ENCODE measurements at regions not wholly inside any gene's neighbourhood (a gene's known extent, or its start where the extent isn't known, plus 50 kb on each side); places are given as distances from the start of the nearest gene placed in this dataset.

GRCh38 chr17:6195123-6195522 lies 124.9 kb downstream of the WSCD1 start:
- Histone ChIP-seq H3K9me3 (ENCODE audit: control insufficient read depth, insufficient read depth, low read depth, low read length) (no peaks in the 10 kb centered on the region), H3K27ac (ENCODE audit: extremely low read depth, low read depth, low read length) (no peak overlapping the region), H3K36me3 (ENCODE audit: control insufficient read depth in 2 of 2, insufficient read depth in 1 of 2, low read length in 2 of 2) (no peaks in the 10 kb centered on the region), H3K4me3 (ENCODE audit: low read depth, low read length) (no peak overlapping the region), H3K4me1 (ENCODE audit: control insufficient read depth, insufficient read depth, low read length) (no peaks in the 10 kb centered on the region)
- CTCF ChIA-PET, result interaction anchor here (0.8 kb wide), 1 partner anchor 218 kb away, joined by 3 read pairs; no protein-coding TSS in a partner anchor
- no peak for TF ChIP-seq ZNF157 (tag by site-specific recombination; IDR thresholded peaks at IDR 0.05)
- no peak for TF ChIP-seq PATZ1 (tag by site-specific recombination; IDR thresholded peaks at IDR 0.05)
- no peak for TF ChIP-seq ZNF513 (tag by site-specific recombination; IDR thresholded peaks at IDR 0.05)
- no peak for TF ChIP-seq ZNF426 (tag by site-specific recombination; IDR thresholded peaks at IDR 0.05)
- no peak for TF ChIP-seq REPIN1 (tag by site-specific recombination; IDR thresholded peaks at IDR 0.05; ENCODE audit: low read depth)
- TF ChIP-seq KLF7 (tag by site-specific recombination; IDR thresholded peaks at IDR 0.05; ENCODE audit: borderline replicate concordance), result no peak
- TF ChIP-seq ZNF211 (tag by site-specific recombination; IDR thresholded peaks at IDR 0.05; ENCODE audit: low read depth), result no peak
- TF ChIP-seq MEIS1 (CRISPR knock-in tag; IDR thresholded peaks at IDR 0.05; ENCODE audit: borderline replicate concordance), result no peak
- TF ChIP-seq HOXA7 (CRISPR knock-in tag; IDR thresholded peaks at IDR 0.05; ENCODE audit: borderline replicate concordance), result no peak
- TF ChIP-seq ZNF354C (tag by site-specific recombination; IDR thresholded peaks at IDR 0.05; ENCODE audit: borderline replicate concordance, low read depth), result no peak
- no peak for TF ChIP-seq ZNF501 (tag by site-specific recombination; IDR thresholded peaks at IDR 0.05)
- no peak for TF ChIP-seq ZNF366 (tag by site-specific recombination; conservative IDR thresholded peaks at IDR 0.05)
- no peak for TF ChIP-seq TCF7L2 (IDR thresholded peaks at IDR 0.05; ENCODE audit: borderline replicate concordance, low read depth, low read length)
- POLR2A ChIA-PET, result no interaction called here

- ChIA-PET CTCF (no interaction called here), POLR2A (no interaction called here)
- Histone ChIP-seq H3K4me3 (ENCODE audit: low read depth, low read length) (no peak overlapping the region), H3K4me1 (ENCODE audit: control insufficient read depth, insufficient read depth, low read length) (no peaks in the 10 kb centered on the region), H3K36me3 (ENCODE audit: control insufficient read depth in 2 of 2, insufficient read depth in 1 of 2, low read length in 2 of 2) (no peaks in the 10 kb centered on the region), H3K27ac (ENCODE audit: extremely low read depth, low read depth, low read length) (no peak overlapping the region), H3K9me3 (ENCODE audit: control insufficient read depth, insufficient read depth, low read depth, low read length) (no peaks in the 10 kb centered on the region)
- TF ChIP-seq KLF8 (tag by site-specific recombination; IDR thresholded peaks at IDR 0.05) (no peak), ZFHX2 (tag by site-specific recombination; conservative IDR thresholded peaks at IDR 0.05) (no peak), ZNF776 (tag by site-specific recombination; IDR thresholded peaks at IDR 0.05; ENCODE audit: borderline replicate concordance) (no peak), ZNF114 (tag by site-specific recombination; IDR thresholded peaks at IDR 0.05) (no peak), ZNF174 (tag by site-specific recombination; IDR thresholded peaks at IDR 0.05) (no peak), ZNF501 (tag by site-specific recombination; IDR thresholded peaks at IDR 0.05) (no peak), ZNF561 (tag by site-specific recombination; IDR thresholded peaks at IDR 0.05; ENCODE audit: borderline replicate concordance) (no peak), ZNF664 (tag by site-specific recombination; IDR thresholded peaks at IDR 0.05) (no peak), GLIS1 (tag by site-specific recombination; IDR thresholded peaks at IDR 0.05) (no peak), ZBTB8A (tag by site-specific recombination; IDR thresholded peaks at IDR 0.05) (no peak), ZBTB21 (tag by site-specific recombination; IDR thresholded peaks at IDR 0.05) (no peak)
Observed at GRCh38 chr17:6191405-6192324, 121.5 kb downstream of the WSCD1 start.
